ENCODE measurements at regions not wholly inside any gene's neighbourhood (a gene's known extent, or its start where the extent isn't known, plus 50 kb on each side); places are given as distances from the start of the nearest gene placed in this dataset.
"Not testable (repeated sequence)": the region's sequence is repeated elsewhere in the genome, so short reads cannot be mapped to it uniquely, and the experiment has no call there.

- peak in 1 of 58 donors; percentile 6 for DNase-seq
Measured at GRCh38 chr18:11383381-11383780, 226.0 kb upstream of the SLC35G4 start.

- DNase-seq, result no peak
Measured at GRCh38 chr18:11380968-11381367, 228.4 kb upstream of the SLC35G4 start.

- DNase-seq, result no peak
Measured at GRCh38 chr18:11379660-11380059, 229.7 kb upstream of the SLC35G4 start.

- no peak for DNase-seq
Measured at GRCh38 chr18:11377766-11378540, 228.6 kb upstream of the PIEZO2 start.

- no peak for DNase-seq
Measured at GRCh38 chr18:11372163-11372562, 222.8 kb upstream of the PIEZO2 start.

GRCh38 chr18:11369556-11369955 lies 220.2 kb upstream of the PIEZO2 start:
- no peak for DNase-seq

- DNase-seq, result no peak
Measured at GRCh38 chr18:11368020-11368419, 218.7 kb upstream of the PIEZO2 start.

GRCh38 chr18:11367351-11367750 lies 218.0 kb upstream of the PIEZO2 start:
- DNase-seq, result no peak

- no peak for DNase-seq
Measured at GRCh38 chr18:11366410-11366809, 217.0 kb upstream of the PIEZO2 start.

- no peak for DNase-seq
Measured at GRCh38 chr18:11362856-11363255, 213.5 kb upstream of the PIEZO2 start.

GRCh38 chr18:11361862-11362261 lies 212.5 kb upstream of the PIEZO2 start:
- DNase-seq, result not testable (repeated sequence)

GRCh38 chr18:11357678-11358077 lies 208.3 kb upstream of the PIEZO2 start:
- no peak for DNase-seq

- DNase-seq, result not testable (repeated sequence)
Measured at GRCh38 chr18:11344576-11344975, 195.2 kb upstream of the PIEZO2 start.

GRCh38 chr18:11343096-11343495 lies 193.7 kb upstream of the PIEZO2 start:
- no peak for DNase-seq

- not testable (repeated sequence) for DNase-seq
Measured at GRCh38 chr18:11342115-11342514, 192.7 kb upstream of the PIEZO2 start.

- DNase-seq, result no peak
Measured at GRCh38 chr18:11339188-11339775, 189.9 kb upstream of the PIEZO2 start.

GRCh38 chr18:11336241-11336640 lies 186.9 kb upstream of the PIEZO2 start:
- DNase-seq, result no peak

- peak in 3 of 58 donors; percentile 3 to 10 (median 4) for DNase-seq
Measured at GRCh38 chr18:11327391-11328009, 178.1 kb upstream of the PIEZO2 start.

GRCh38 chr18:11324956-11325882 lies 175.8 kb upstream of the PIEZO2 start:
- DNase-seq, result no peak

- no peak for DNase-seq
Measured at GRCh38 chr18:11324510-11324909, 175.1 kb upstream of the PIEZO2 start.

- peak in 1 of 58 donors; percentile 1 for DNase-seq
Measured at GRCh38 chr18:11323359-11323819, 174.0 kb upstream of the PIEZO2 start.
